PC-3 (cell line): ENCODE measurements at regions not wholly inside any gene's neighbourhood (a gene's known extent, or its start where the extent isn't known, plus 50 kb on each side); places are given as distances from the start of the nearest gene placed in this dataset.
A peak's percentile ranks its signal among the peaks of the same experiment; 100 is the strongest.

Experiments
- ATAC-seq: fragments of 200-7000 bp; cut with Tn5 transposase; 2 replicates; pipeline ENCODE4 v1.9.1; 2020; ENCODE audit warnings: mild to moderate bottlenecking, moderate library complexity
- BruUV-seq: library from RNA; stranded (reverse); fragments of 400-500 nt; replicated peaks from 2 replicates; lab custom pipeline; 2021; lab: Mats Ljungman, UMichigan
- CTCF ChIA-PET: fragments of 300-600 bp; sonication (Branson Sonifier 250); formaldehyde crosslinking; loops from one replicate; lab custom pipeline; 2022; ENCODE audit warnings: antibody characterized with exemption; lab: Charles Lee
- POLR2A ChIA-PET: fragments of 300-600 bp; sonication (Branson Sonifier 250); formaldehyde crosslinking; loops from one replicate; lab custom pipeline; 2022; ENCODE audit warnings: antibody characterized with exemption; ENCODE audit not compliant: unreplicated experiment; lab: Charles Lee
- DNase-seq: peaks from one replicate; pipeline ENCODE4 v3.0.0-alpha.2; 2015
- H2AFZ ChIP-seq: fragments of 300-600 bp; sonication (generic); 2 replicates; pipeline ENCODE4 v1.6.0; 2016; ENCODE audit warnings: antibody characterized with exemption, low read length
- H3F3A ChIP-seq: fragments of 300-600 bp; sonication (generic); one replicate; pipeline ENCODE4 v1.6.0; 2017; ENCODE audit warnings: antibody characterized with exemption, low read length, control low read depth, mild to moderate bottlenecking; ENCODE audit not compliant: unreplicated experiment
- H3K27ac ChIP-seq: fragments of 300-600 bp; sonication (generic); 2 replicates; pipeline ENCODE4 v1.5.1; 2016; ENCODE audit warnings: mild to moderate bottlenecking, low read length
- H3K27me3 ChIP-seq: fragments of 300-600 bp; sonication (generic); 2 replicates; pipeline ENCODE4 v1.6.1; 2016; ENCODE audit warnings: low read length, mixed read lengths
- H3K36me3 ChIP-seq: fragments of 300-600 bp; sonication (generic); 2 replicates; pipeline ENCODE4 v1.6.1; 2016; ENCODE audit warnings: low read depth, mixed run types, low read length, mixed read lengths
- H3K4me1 ChIP-seq: fragments of 300-600 bp; sonication (generic); 2 replicates; pipeline ENCODE4 v1.5.1; 2016; ENCODE audit warnings: low read length; ENCODE audit not compliant: insufficient read depth
- H3K4me2 ChIP-seq: fragments of 300-600 bp; sonication (generic); 2 replicates; pipeline ENCODE4 v1.6.0; 2016; ENCODE audit warnings: low read length
- H3K4me3 ChIP-seq: fragments of 300-600 bp; sonication (generic); 2 replicates; pipeline ENCODE4 v1.5.1; 2016; ENCODE audit warnings: mild to moderate bottlenecking, low read length, mixed read lengths
- H3K79me2 ChIP-seq: fragments of 300-600 bp; sonication (generic); 2 replicates; pipeline ENCODE4 v1.6.1; 2017; ENCODE audit warnings: low read length, mixed read lengths
- H3K9ac ChIP-seq: fragments of 300-600 bp; sonication (generic); 2 replicates; pipeline ENCODE4 v1.6.0; 2016; ENCODE audit warnings: mild to moderate bottlenecking, low read length
- H3K9me2 ChIP-seq: fragments of 300-600 bp; sonication (generic); replicated peaks from 2 replicates; pipeline ENCODE4 v1.6.1; 2016; ENCODE audit warnings: mixed run types, low read length, mixed read lengths
- H3K9me3 ChIP-seq: fragments of 300-600 bp; sonication (generic); 2 replicates; pipeline ENCODE4 v1.6.1; 2016; ENCODE audit warnings: low read length, mixed read lengths
- H4K20me1 ChIP-seq: fragments of 300-600 bp; sonication (generic); 2 replicates; pipeline ENCODE4 v1.6.1; 2016; ENCODE audit warnings: low read length, mixed read lengths
- EZH2 ChIP-seq: fragments of 300-600 bp; sonication (generic); IDR thresholded peaks from one replicate; pipeline ENCODE4 v1.6.1; 2017; ENCODE audit warnings: antibody characterized with exemption, mild to moderate bottlenecking, low read length; ENCODE audit not compliant: unreplicated experiment
- EZH2phosphoT487 ChIP-seq: fragments of 300-600 bp; sonication (generic); IDR thresholded peaks from 2 replicates; pipeline ENCODE4 v1.6.1; 2018; ENCODE audit warnings: mild to moderate bottlenecking, antibody characterized with exemption, low read length, borderline replicate concordance
- intact Hi-C: fragments of 100-400 bp; cut with micrococcal nuclease; formaldehyde crosslinking; loops from 2 replicates; pipeline ENCODE4 v1.9.0; 2023
- TF ChIP-seq, protein P1 (sequence below): fragments of 300-600 bp; sonication (generic); conservative IDR thresholded peaks from 2 replicates; pipeline ENCODE4 v1.5.1; 2017; ENCODE audit warnings: antibody characterized with exemption, low read depth, mild to moderate bottlenecking, low read length

DNA sequence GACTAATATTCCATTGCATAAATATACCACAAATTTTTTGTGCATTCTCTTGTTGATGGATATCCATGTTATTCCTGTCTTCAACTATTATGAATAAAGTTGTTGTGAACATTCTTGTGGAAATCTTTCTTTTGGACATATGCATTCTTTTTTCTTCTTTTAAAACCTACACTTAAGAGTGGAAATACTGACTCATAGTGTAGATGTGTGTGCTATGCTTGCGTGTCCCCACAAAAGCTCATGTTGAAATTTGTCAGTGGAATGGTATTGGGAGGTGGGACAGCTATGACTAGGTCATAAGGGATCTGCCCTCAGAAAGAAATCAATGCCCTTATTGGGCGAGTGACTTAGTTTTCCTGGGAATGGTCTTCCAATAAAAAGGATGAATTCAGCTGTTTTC, 203.6 kb upstream of the PRSS58 start:
- Histone ChIP-seq H3K27me3 (no peaks in the 10 kb centered on the region), H3K4me2 (peak overlapping the region; percentile 19), H3K27ac (peak overlapping the region; percentile 29), H3K9me2 (no peaks in the 10 kb centered on the region), H3K9ac (no peak overlapping the region), H2AFZ (no peak overlapping the region), H3K9me3 (no peaks in the 10 kb centered on the region), H4K20me1 (no peaks in the 10 kb centered on the region), H3F3A (no peaks in the 10 kb centered on the region), H3K4me1 (peaks cover 25% of the 10 kb centered on the region), H3K36me3 (no peaks in the 10 kb centered on the region), H3K79me2 (no peaks in the 10 kb centered on the region), H3K4me3 (no peak overlapping the region)
- TF ChIP-seq, protein P1, sequence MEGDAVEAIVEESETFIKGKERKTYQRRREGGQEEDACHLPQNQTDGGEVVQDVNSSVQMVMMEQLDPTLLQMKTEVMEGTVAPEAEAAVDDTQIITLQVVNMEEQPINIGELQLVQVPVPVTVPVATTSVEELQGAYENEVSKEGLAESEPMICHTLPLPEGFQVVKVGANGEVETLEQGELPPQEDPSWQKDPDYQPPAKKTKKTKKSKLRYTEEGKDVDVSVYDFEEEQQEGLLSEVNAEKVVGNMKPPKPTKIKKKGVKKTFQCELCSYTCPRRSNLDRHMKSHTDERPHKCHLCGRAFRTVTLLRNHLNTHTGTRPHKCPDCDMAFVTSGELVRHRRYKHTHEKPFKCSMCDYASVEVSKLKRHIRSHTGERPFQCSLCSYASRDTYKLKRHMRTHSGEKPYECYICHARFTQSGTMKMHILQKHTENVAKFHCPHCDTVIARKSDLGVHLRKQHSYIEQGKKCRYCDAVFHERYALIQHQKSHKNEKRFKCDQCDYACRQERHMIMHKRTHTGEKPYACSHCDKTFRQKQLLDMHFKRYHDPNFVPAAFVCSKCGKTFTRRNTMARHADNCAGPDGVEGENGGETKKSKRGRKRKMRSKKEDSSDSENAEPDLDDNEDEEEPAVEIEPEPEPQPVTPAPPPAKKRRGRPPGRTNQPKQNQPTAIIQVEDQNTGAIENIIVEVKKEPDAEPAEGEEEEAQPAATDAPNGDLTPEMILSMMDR, result no peak
- TF ChIP-seq EZH2 (no peak), EZH2phosphoT487 (no peak)
- ChIA-PET CTCF (interaction anchor here (0.6 to 1.3 kb wide), 5 partner anchors 17 to 126 kb away, joined by 3 to 4 read pairs (median 3); no protein-coding TSS in a partner anchor), POLR2A (no interaction called here)
- BruUV-seq, result no TSS peak
- intact Hi-C loops, result no loop called here
- DNase-seq, result peak; percentile 75
- ATAC-seq, result peak; percentile 41

DNA sequence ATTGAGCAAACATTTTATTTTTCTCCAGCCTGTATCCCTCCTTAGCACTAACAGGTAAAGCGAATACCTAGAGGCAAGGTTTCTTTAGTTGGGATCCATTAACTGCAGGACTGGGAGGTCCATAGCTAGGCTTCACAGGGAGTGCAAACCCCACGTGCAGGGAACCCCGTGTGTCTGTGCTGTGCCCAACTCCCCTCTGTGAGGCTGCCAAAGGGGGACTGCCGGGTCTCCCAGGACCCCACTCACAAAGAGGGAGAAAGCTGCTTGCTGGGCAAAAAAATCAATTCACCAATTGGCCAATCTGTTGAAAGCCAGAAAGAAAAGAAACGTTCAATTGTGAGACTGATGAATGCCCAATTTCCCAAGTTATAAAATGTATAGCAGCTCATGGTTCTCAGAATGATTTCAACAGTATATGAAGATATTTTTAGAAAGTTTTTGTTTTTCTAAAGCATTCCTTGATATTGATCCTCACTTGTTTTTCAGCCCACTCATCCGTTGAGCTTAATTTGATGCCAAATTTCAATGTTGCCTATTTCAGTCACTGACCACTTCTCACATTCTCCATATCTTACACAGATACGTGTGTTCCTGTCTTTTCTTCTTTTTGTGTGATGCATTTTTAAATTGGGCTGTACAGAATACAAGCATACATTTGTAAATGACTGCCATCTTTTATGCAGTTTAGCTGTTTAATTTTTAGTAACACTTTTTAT, 202.7 kb upstream of the PRSS58 start:
- no peak for ATAC-seq
- H2AFZ ChIP-seq, result no peak overlapping the region

More for the DNA sequence above, 202.7 kb upstream of the PRSS58 start:
- Histone ChIP-seq H3K79me2 (no peaks in the 10 kb centered on the region), H3K9me2 (no peaks in the 10 kb centered on the region), H3K9ac (no peak overlapping the region), H3K4me1 (peaks cover 25% of the 10 kb centered on the region), H3K27ac (no peak overlapping the region), H3K27me3 (no peaks in the 10 kb centered on the region), H3F3A (no peaks in the 10 kb centered on the region), H3K36me3 (no peaks in the 10 kb centered on the region), H3K4me3 (no peak overlapping the region), H4K20me1 (no peaks in the 10 kb centered on the region), H3K9me3 (no peaks in the 10 kb centered on the region), H3K4me2 (no peak overlapping the region)
- CTCF ChIA-PET, result interaction anchor here (0.6 to 1.3 kb wide), 5 partner anchors 18 to 127 kb away, joined by 3 to 5 read pairs (median 3); no protein-coding TSS in a partner anchor
- no TSS peak for BruUV-seq
- DNase-seq, result no peak
- TF ChIP-seq EZH2 (no peak), EZH2phosphoT487 (no peak)
- TF ChIP-seq, protein P1, result no peak
- intact Hi-C loops, result no loop called here
- POLR2A ChIA-PET, result interaction anchor here (0.6 to 0.7 kb wide), 2 partner anchors 13 to 16 kb away, joined by 3 to 6 read pairs; no protein-coding TSS in a partner anchor
